Endodermal cell (in vitro differentiated cells): ENCODE measurements at regions not wholly inside any gene's neighbourhood (a gene's known extent, or its start where the extent isn't known, plus 50 kb on each side); places are given as distances from the start of the nearest gene placed in this dataset.

Source experiments
- DNase-seq: peaks from one replicate; pipeline ENCODE4 v3.0.0-alpha.2; 2017
- H3K27ac ChIP-seq: 2 replicates; pipeline ENCODE4 v1.5.1; 2013; ENCODE audit warnings: mild to moderate bottlenecking, low read depth, low read length, moderate library complexity
- H3K27me3 ChIP-seq: 2 replicates; pipeline ENCODE4 v1.6.1; 2013; ENCODE audit warnings: mild to moderate bottlenecking, low read length, moderate library complexity; ENCODE audit not compliant: insufficient read depth, control insufficient read depth, poor library complexity, severe bottlenecking
- H3K36me3 ChIP-seq: 2 replicates; pipeline ENCODE4 v1.7.0; 2013; ENCODE audit warnings: mild to moderate bottlenecking, low read length, moderate library complexity; ENCODE audit not compliant: control insufficient read depth, insufficient read depth
- H3K4me1 ChIP-seq: one replicate; pipeline ENCODE4 v1.7.0; 2013; ENCODE audit warnings: low read length; ENCODE audit not compliant: control insufficient read depth, insufficient read depth
- H3K4me3 ChIP-seq: 2 replicates; pipeline ENCODE4 v1.5.1; 2013; ENCODE audit warnings: mild to moderate bottlenecking, low read length, moderate library complexity
- H3K9ac ChIP-seq: 2 replicates; pipeline ENCODE4 v1.6.1; 2013; ENCODE audit warnings: mild to moderate bottlenecking, low read length, moderate library complexity; ENCODE audit not compliant: poor library complexity, severe bottlenecking; ENCODE audit errors: extremely low read depth
- H3K9me3 ChIP-seq: 2 replicates; pipeline ENCODE4 v1.6.1; 2013; ENCODE audit warnings: mild to moderate bottlenecking, low read length, moderate library complexity; ENCODE audit not compliant: control insufficient read depth
- H3K27ac Mint-ChIP-seq: 2 replicates; pipeline ENCODE4 v1.8.0; 2020; ENCODE audit warnings: mixed read lengths
- H3K27me3 Mint-ChIP-seq: 2 replicates; pipeline ENCODE4 v1.8.0; 2021; ENCODE audit warnings: mild to moderate bottlenecking, mixed read lengths; ENCODE audit not compliant: insufficient read depth
- H3K36me3 Mint-ChIP-seq: 2 replicates; pipeline ENCODE4 v1.8.0; 2020; ENCODE audit warnings: low read depth, mixed read lengths
- H3K4me1 Mint-ChIP-seq: 2 replicates; pipeline ENCODE4 v1.8.0; 2020; ENCODE audit warnings: mixed read lengths
- H3K4me3 Mint-ChIP-seq: 2 replicates; pipeline ENCODE4 v1.8.0; 2020; ENCODE audit warnings: mild to moderate bottlenecking, moderate library complexity, mixed read lengths
- H3K9me3 Mint-ChIP-seq: 2 replicates; pipeline ENCODE4 v1.8.0; 2020; ENCODE audit warnings: mild to moderate bottlenecking, mixed read lengths
- CTCF ChIP-seq: fragments of 200-600 bp; sonication (generic); conservative IDR thresholded peaks from 2 replicates; pipeline ENCODE4 v1.5.0; 2021; ENCODE audit warnings: antibody characterized with exemption, mild to moderate bottlenecking
- WGBS, 2 experiments: methylation state at CpG; one replicate each; pipeline versions ENCODE4 v1.1.5 to v1.1.7; 2013; ENCODE audit warnings: missing lambda C conversion rate in 2 of 2, mixed read lengths in 1 of 2; ENCODE audit not compliant: insufficient coverage in 1 of 2, insufficient read length in 1 of 2; 5-methylcytosine and 5-hydroxymethylcytosine counted together

DNA sequence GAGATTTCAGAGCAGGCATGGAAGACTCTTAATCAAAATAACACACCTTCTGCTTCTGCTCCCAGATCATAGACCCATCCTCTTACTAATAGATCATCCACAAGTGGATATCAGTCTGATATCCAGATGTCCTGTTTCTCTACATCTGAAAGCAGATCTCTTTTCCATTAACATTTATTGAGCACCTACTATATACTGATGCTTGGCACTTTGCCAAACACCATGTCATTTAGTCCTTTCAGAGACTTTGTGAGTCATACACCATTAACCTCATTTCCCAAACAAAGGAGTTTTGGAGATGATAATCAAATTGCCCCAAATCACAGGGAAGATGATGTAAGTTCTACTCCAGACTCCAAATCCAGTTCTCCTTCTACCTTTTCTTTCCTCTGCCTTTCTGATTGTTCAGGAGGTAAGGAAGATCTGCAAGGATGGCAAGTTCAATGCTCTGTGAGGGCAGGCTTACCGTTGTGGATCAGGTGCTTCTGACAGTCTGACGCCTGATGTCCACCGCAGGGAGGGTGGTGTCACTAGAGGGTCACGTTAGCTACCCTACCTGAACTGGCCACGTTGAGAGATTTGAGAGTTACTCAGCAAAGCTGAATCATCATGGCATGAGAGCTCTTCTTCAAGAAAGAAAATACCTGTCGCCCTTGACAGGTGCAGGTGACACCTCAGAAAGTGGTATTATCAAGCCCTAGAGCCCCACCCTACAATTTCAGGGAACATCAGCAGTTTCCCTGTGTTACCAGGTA lies 269.6 kb upstream of the ZMIZ1 start:
- no peak overlapping the region for H3K27ac ChIP-seq
- no peak for TF ChIP-seq CTCF
- Mint-ChIP-seq H3K36me3 (no peaks in the 10 kb centered on the region), H3K27ac (no peak overlapping the region), H3K9me3 (no peaks in the 10 kb centered on the region), H3K4me1 (peaks cover 6% of the 10 kb centered on the region), H3K4me3 (no peak overlapping the region), H3K27me3 (peaks cover 43% of the 10 kb centered on the region)
- H3K9ac ChIP-seq = no peak overlapping the region
- no peak for DNase-seq
- H3K4me1 ChIP-seq = no peaks in the 10 kb centered on the region
- H3K36me3 ChIP-seq = no peaks in the 10 kb centered on the region
- 80 to 82% methylated on average over 6 of the region's 6 CpGs for WGBS, 2 experiments
- H3K9me3 ChIP-seq = no peaks in the 10 kb centered on the region
- no peak overlapping the region for H3K4me3 ChIP-seq
- peaks cover 9% of the 10 kb centered on the region for H3K27me3 ChIP-seq

DNA sequence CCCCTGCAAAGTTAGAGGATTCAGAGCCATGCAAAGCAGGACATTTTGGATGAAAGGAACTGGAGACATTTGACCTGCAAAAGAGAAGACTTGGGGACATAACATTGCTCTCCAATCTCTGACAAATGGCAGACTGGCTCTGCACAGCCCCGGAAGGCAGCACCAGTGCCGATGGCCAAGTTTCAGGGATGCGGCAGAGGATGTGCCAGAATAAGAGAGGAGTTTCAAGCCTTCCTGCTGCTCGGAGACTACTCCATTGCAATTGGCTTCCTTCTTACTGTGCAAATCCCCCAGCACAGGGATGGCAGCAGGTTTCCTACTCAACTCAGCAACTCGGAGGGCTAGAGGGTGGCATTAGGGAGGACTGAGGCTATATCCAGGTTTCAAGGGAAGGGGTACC lies 268.8 kb upstream of the ZMIZ1 start:
- H3K27me3 ChIP-seq = peaks cover 17% of the 10 kb centered on the region
- Mint-ChIP-seq H3K27ac (no peak overlapping the region), H3K9me3 (no peaks in the 10 kb centered on the region), H3K36me3 (no peaks in the 10 kb centered on the region), H3K4me1 (peaks cover 6% of the 10 kb centered on the region), H3K27me3 (peaks cover 43% of the 10 kb centered on the region), H3K4me3 (no peak overlapping the region)
- no peaks in the 10 kb centered on the region for H3K36me3 ChIP-seq
- WGBS, 2 experiments = 88 to 100% methylated on average over 4 to 5 of the region's 5 CpGs
- H3K9me3 ChIP-seq = no peaks in the 10 kb centered on the region
- no peak overlapping the region for H3K9ac ChIP-seq
- no peak overlapping the region for H3K4me3 ChIP-seq
- H3K4me1 ChIP-seq = no peaks in the 10 kb centered on the region
- TF ChIP-seq CTCF = no peak
- H3K27ac ChIP-seq = no peak overlapping the region
- no peak for DNase-seq

DNA sequence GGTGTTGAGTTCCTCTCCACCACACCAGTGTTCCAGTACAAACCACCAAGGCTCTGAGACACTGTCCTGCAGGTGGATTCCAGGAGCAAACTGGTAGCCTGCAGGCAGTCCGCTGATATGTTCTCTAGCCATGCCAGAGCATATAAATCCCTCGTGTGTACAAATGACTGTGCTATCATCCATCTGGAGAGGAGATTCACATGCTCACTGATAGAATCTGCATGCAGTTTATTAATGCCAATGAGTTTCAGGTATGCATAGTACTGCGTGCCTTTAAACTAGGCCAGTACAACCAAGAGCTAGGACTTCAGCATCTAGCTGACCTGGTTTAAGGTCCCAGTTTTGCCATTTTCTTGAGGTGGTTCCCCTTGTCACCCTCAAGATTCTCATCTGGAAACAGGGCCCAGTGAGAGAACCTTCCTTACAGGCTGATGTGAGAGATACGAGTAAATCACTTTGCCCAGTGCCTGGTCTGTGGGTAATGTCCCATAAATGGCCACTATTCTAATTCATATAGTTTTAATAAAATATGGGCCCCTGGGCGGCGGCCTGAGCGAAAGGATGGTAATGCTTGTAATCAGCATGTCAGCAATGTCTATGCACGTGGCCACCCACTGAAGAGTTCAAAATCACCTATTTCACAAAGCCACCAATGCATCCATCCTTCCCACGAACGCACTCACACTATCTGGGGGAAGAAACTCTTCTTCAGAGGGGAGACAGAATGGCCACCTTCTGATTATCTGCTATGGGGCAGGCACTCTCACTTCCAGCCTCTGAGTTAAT lies 268.0 kb upstream of the ZMIZ1 start:
- Histone ChIP-seq H3K9me3 (no peaks in the 10 kb centered on the region), H3K4me1 (no peaks in the 10 kb centered on the region), H3K9ac (no peak overlapping the region), H3K4me3 (no peak overlapping the region), H3K36me3 (no peaks in the 10 kb centered on the region), H3K27ac (no peak overlapping the region), H3K27me3 (peaks cover 17% of the 10 kb centered on the region)
- Mint-ChIP-seq H3K27ac (no peak overlapping the region), H3K36me3 (no peaks in the 10 kb centered on the region), H3K27me3 (peaks cover 43% of the 10 kb centered on the region), H3K4me3 (no peak overlapping the region), H3K9me3 (no peaks in the 10 kb centered on the region), H3K4me1 (peaks cover 6% of the 10 kb centered on the region)
- DNase-seq = no peak
- 92 to 97% methylated on average over 5 to 10 of the region's 10 CpGs for WGBS, 2 experiments
- TF ChIP-seq CTCF = no peak
